ENCODE measurements at regions not wholly inside any gene's neighbourhood (a gene's known extent, or its start where the extent isn't known, plus 50 kb on each side); places are given as distances from the start of the nearest gene placed in this dataset.
"Not testable (repeated sequence)": the region's sequence is repeated elsewhere in the genome, so short reads cannot be mapped to it uniquely, and the experiment has no call there.

DNA sequence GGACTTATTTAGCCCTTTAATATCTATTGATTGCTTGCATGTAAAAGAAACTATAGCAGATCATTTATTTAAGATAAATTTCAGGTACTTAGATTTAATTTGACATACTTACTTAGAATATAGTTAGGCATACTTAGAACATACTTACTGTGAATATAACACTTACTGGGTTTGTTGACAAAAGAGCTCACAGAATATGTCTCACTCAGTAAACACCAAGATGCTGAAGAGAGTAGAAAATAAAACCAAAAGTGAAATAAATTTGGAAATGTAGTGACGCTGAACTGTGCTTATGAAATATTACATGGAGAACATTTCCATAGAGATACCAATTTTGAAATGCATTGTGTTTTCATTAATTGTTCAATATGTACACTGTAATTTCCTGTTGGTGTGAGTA is 615.4 kb upstream of the MAN1A1 start:
- DNase-seq (ENCODE audit: low read depth in 2 of 2): no peak

DNA sequence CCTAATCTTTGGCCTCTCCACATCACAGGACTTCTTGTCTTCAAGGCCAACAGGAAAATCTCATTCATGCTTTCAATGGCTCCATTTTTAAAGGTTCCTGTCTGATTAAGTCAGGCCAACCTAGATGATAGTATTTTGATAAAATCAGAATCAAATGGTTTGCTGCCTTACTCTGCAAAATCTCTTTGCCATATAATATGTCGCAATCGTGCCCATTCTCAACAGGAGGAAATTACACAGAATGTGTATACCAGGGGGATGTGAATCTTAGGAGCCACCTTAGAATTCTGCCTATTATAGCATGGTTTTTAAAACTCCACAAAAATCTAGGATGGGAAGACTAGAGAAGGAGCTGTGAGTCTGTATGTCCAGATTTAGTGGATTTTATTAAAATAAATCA is 612.9 kb upstream of the MAN1A1 start:
- DNase-seq (ENCODE audit: low read depth in 2 of 2): no peak

DNA sequence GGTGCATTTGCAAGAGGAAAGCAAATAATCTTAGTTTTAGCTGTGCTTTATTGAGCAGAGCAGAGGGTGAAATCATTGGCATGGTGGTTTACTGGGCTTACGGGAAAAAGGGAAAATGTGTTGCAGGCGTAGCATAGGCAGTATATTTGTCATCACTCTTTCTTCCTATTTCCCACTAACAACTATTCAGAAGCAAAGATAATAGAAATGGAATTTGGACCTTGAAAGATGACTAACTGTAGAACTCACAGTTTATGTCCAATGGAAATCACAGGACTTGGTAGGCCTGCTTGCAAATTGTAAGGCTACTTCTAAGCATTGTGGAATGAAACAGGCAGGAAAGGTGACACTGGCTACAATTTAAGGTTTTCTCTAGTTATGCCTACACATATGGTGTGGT is 611.9 kb upstream of the MAN1A1 start:
- no peak for DNase-seq (ENCODE audit: low read depth in 2 of 2)

DNA sequence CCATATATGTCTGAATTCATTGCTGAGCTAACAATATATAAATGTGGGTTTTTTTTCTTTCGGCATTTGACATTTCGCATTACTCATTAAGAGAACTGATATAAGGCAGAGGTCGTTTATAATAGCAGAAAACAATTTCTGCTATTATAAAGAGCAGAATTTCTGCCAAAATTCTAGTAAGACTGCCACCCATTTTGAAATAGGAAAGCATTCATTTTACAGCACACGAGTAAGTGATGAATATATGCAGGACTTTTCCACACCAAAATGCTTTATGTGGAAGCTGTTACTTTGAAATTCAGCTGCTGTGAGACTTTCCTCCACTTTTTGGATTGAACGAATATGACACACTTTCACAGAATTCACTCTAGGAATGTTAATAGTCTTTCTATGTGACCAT is 610.9 kb upstream of the MAN1A1 start:
- no peak for DNase-seq (ENCODE audit: low read depth in 2 of 2)

DNA sequence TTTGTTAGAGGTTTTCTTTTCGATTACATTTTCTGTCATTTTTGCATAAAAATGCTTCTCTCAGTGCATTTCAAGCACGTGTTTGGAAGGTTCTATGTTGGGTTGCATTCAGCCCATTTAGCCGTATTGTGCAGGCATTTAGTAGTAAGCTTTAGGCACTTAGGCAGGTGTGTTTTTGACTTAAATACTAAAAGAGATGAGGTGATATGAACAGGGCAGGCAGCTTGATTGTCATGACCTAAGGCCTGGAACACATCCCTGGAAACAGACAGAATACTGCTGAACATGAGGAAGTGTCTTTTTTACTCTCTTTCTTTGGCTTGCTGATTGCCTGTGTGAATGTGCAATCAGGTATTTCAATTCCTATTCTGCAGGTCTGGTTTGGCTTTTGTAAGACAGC is 610.5 kb upstream of the MAN1A1 start:
- DNase-seq (ENCODE audit: low read depth in 2 of 2): no peak

DNA sequence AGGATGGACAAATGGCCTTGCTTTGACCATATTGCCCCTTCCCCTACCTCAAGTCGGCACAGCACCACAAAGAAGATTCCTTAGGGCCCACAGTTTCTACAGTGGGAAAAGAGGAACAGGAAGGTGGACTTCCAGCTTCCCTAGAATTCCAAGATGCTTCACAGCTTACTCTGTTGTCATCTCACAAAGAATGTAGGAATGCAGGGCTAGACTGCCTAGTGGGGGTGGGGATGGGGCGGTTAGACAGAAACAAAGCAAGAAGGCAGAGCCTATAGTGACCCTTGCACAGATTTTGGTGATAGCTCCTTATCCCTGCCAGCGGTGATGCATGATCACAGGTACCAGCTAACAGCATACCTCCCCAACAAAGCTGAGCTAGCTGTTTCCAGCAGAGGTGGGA is 607.6 kb upstream of the MAN1A1 start:
- DNase-seq (ENCODE audit: low read depth in 2 of 2): no peak

DNA sequence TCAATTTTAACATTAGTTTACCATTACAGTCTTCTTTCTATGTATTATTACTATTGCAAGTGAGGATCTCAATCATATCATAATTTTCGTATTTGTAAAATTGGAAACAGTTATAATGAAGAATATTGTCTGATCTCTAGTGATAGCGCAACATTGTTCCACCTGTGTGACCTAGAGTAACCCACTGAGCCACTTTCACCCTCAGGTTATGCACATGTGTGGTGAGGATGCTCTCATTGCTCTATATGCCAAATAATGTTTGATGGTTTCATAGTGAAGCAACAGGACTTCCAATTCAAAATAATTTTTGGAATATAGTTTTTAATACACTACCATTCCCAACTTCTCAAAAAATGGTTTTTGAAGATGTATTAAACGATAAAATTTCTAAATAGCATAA is 603.1 kb upstream of the MAN1A1 start:
- no peak for DNase-seq (ENCODE audit: low read depth in 2 of 2)

DNA sequence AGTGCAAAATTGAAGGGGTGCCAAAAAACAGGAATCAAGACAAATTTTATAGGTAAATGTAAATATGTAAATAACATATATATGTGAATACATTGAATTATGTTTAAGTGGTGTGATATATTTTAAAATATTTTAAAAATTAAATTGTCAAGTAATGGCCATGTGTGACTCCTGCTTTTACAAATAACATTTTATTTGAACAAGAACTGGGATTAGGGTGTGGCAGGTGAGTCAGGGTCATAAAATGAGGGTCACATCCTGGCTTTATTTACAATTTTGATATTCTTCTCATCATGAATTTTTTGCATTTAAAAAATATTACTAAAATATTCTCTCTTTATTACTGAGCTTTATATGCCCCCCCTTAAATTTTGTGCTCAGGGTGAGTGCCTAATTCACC is 601.1 kb upstream of the MAN1A1 start:
- no peak for DNase-seq (ENCODE audit: low read depth in 2 of 2)

DNA sequence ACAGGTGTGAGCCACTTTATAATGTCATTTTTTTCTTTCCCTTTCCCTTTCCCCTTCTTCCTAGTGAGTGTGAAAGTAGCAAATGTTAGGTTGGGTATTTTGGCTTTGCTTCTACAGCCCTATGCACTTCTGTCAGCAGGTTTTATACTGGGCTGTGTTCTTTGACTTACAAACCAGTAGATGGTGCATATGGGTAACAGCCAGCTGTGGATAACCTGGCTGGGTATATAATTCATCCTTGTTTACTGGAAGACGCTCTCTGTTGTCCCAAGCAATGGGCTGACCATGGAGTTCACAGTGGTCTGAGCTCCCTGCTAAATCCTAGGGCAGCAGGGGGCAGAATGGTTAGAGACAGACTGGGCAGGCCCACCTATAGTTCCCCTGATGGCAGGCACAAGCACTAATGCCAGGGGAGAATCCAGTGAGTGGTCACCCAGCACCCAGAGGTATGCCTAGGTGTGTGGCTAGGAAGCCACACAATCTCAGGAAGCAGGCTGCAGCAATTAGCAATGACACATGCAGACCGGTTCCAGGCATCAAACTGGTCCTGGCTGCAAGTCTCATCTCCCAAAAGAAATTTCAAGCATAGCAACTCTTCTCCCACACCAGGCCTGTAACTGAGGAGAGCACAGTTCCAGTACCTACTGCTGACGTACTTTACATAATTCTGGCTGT is 592.7 kb upstream of the MAN1A1 start:
- no peak for DNase-seq (ENCODE audit: low read depth in 2 of 2)

DNA sequence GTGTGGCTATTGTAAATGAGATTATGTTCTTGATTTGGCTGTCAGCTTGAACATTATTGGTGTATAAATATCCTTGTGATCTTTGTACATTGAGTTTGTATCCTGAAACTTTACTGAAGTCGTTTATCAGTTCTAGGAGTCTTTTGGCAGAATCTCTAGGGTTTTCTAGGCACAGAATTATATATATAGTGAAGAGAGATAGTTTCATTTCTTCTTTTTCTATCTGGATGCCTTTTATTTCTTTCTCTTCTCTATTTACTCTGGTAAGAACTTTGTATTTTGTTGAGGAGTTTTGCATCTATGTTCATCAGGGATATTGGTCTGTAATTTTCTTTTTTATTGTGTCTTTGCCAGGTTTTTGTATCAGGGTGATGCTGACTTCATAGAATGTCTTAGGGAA is 589.2 kb upstream of the MAN1A1 start:
- DNase-seq (ENCODE audit: low read depth in 2 of 2): no peak

DNA sequence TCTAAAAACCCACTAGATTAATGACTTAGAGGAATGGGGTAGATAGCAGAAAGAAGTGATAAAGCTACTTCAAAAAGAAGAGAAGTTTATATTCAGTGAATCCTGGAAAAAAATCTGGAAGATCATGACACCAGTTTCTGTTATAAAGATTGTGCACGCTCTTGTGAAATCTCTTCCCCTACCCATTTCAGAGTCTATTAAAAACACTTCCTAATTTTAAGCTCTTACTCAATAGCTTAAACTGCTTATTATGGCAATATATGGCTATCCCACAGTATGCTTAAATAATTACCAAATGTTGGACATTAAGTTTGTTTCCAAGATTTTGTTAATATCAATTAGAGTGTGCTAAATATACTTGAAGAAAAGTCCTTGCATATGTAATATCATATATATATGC is 585.3 kb upstream of the MAN1A1 start:
- DNase-seq (ENCODE audit: low read depth in 2 of 2): no peak

DNA sequence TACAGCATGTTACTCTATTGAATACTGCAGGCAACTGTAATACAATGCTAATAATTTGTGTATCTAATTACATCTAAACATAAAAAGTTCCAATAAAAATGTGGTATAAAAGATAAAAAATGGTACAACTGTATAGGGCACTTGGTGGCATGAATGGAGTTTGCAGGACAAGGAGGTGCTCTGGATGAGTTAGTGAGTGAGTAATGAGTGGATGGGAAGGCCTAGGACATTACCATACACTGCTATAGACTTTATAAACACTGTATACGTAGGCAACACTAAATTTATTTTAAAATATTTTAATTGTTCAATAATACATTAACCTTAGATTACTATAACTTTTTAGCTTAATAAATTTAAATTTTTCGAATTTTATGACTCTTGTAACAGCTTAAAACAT is 579.6 kb upstream of the MAN1A1 start:
- DNase-seq (ENCODE audit: low read depth in 2 of 2): no peak

DNA sequence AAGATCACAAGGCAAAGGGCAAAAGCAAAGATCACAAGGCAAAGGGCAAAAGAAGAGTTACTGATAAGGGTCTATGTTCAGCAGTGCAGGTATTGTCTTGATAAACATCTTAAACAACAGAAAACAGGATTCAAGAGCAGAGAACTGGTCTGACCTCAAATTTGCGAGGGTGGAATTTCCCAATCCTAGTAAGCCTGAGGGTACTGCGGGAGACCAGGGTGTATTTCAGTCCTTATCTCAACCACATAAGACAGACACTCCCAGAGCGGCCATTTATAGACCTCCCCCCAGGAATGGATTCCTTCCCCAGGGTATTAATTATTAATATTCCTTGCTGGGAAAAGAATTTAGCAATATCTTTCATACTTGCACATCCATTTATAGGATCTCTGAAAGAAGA is 575.3 kb upstream of the MAN1A1 start:
- DNase-seq (ENCODE audit: low read depth in 2 of 2): not testable (repeated sequence)

DNA sequence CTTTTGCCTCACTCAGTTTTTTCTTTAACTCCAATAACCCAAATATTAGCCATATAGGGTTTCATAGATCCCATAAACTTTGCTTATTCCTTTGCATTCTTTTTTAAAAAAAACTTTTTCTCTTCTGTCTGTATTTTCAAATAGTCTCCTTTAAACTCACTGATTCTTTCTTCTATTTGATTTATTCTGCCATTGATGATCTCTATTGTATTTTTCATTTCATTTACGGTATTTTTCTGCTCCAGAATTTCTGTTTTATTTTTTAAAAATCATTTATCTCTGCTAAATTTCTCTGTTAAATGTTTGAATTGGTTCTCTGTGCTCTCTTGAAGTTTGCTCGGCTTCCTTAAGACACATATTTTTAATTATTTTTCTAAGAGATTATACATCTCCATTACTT is 573.3 kb upstream of the MAN1A1 start:
- DNase-seq (ENCODE audit: low read depth in 2 of 2): no peak

DNA sequence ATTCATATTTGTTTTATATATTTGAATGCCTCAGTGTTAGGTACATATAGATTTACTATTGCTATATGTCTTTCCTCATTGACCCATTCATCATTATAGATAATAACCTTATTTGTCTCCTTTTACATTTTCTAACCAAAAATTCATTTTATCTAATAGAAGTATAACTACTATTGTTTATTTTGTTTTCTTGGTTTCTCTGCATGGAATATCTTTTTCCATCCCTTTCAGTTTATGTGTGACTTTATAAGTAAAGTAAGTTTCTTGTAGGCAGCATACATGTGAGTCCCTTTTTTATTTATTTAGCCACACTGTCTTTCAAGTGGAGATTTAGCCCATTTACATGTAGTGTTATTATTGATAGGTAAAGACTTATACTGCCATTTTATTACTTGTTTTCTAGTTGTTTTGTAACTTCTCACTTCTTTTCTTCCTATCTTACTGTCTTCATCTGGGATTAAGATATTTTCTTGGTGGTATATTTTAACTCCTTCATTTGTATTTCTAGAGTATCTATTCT is 572.0 kb upstream of the MAN1A1 start:
- no peak for DNase-seq (ENCODE audit: low read depth in 2 of 2)

DNA sequence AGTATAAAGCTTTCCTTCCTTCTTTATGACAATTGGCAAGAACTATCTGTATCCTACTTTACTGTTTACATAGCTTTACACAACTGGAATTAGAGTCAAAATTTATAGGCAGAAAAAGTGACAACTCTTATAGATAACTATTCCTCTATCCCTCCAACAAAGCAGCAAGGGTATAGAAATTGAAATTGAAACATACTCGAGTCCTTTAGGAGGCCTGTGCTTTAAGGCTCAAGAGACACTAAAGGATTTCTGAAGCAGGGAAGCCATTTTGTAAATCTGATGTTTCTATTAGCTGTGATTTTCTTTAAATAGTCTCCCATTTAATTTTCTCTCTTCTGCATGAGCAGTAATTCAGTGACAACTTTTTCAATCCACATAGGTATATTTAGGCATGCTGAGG is 567.6 kb upstream of the MAN1A1 start:
- no peak for DNase-seq (ENCODE audit: low read depth in 2 of 2)

DNA sequence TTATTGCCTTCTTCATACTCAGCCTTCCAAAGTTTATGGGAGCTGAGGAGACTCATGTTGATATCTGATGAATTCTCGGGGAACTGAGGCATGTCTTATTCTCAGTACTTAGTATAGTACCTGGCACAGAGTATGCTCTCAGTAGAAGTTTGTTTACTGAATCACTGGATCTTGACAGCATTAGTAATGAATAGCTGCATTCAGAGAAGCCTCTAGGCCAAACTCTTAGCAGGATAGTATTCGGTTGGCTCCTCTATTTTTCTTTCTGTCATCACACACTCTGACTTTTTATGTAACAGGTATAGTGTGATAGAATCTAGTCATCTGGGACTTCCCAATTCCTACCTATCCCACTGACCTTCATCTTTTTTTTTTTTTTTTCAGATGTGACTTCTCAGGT is 566.4 kb upstream of the MAN1A1 start:
- no peak for DNase-seq (ENCODE audit: low read depth in 2 of 2)

DNA sequence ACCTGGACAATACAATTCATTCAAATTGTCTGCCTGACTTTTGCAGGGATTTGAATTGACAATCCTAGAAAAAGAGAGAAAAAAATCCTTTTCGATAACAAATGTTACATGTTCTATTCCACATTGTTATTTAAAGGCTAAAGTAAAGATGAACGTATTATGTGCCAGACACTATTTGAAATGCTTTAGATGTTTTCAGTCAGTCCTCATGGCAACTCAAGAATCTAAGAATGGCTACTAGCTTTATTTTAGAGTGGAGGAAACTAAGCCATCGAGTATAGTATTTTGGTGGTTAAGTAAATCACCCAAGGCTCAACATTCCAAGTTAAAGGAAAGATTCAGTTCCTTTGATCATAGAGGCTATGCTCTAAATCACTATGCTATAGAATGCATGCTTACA is 558.6 kb upstream of the MAN1A1 start:
- DNase-seq (ENCODE audit: low read depth in 2 of 2): no peak

DNA sequence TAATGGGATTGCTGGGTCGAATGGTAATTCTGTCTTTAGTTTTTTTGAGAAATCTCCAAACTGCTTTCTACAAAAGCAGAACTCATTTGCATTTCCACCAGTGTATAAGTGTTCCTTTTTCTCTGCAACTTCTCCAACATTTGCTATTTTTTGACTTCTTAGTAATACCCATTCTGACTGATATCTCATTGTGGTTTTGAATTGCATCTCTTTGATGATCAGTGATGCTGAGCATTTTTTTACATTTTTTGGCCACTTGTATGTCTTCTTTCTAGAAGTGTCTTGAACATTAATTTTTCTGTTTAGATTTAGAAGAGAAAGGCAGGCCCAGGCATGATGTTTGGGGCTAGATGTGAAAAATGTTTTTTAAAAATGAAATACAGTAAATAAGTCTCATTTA is 553.1 kb upstream of the MAN1A1 start:
- DNase-seq (ENCODE audit: low read depth in 2 of 2): no peak

DNA sequence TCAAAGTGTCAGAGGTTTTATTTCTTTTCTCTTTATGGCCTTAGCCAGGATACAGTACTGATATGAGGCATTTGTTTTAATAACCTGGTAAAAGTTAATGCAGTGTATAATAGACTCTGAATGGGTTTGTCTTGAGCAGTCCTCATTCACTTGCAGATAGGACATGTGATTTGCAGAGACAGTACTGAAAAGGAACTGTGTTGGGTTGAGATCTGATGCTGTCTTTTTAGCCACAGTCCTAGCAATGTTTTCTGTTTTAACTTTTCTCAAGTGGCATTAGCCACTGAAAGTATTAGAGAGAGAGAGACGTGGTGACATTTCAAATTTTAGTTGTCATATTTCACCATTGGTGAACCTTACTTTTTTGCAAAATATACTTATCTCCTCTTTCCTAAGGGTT is 547.2 kb upstream of the MAN1A1 start:
- DNase-seq (ENCODE audit: low read depth in 2 of 2): no peak

DNA sequence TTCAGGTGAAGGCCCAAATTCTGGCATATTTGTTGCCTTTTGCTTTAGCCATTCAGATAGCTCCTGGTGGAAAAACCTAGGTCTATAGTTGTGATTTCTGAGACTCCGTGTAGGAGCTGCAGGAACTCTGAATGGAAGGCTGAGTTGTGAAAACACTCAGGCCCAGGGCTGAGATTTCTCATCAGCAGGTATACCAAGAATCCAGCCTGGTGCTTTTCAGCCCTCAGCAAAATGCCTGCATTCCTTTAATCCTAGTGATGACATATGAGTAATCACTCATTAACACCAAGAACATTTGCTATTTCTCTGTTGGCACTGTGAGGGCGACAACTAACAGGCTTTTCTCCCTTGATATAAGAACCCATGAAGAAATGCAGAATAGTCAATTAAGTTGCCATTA is 546.1 kb upstream of the MAN1A1 start:
- DNase-seq (ENCODE audit: low read depth in 2 of 2): no peak

DNA sequence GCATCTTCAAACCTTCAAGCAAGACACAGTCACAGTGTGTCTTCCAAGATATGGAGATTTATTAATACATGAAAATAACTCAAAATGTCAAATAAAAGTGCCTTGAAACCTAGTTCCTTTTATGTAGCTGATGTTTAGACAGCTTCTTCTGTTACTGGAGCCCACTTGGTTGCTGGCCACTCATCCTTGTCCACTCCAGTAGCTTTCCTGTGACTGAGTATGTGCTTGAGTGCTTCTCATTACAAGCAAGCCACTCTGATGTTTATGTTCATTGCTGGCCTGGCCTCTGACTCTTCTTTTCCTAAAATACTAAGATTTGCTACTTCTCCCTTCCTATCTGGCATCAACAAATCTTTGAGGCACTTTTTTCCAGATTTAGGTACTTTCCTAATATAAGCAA is 545.2 kb upstream of the MAN1A1 start:
- no peak for DNase-seq (ENCODE audit: low read depth in 2 of 2)

DNA sequence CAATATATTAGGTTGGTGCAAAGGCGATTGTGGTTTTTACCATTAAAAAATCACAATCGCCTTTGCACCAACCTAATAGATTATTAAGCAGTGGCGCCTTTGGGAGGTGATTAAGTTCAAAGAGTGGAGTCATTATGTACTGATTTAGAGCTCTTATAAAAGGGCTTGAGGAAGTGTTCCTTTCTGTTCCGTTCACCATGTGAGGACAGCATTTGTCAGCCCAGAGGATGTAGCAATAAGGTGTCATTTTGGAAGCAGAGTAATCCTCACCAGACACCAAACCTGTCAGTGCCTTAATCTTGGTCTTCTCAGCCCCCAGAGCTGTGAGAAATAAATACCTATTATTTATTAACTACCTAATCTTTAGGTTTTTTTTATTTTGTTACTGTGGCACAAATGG is 542.1 kb upstream of the MAN1A1 start:
- DNase-seq (ENCODE audit: low read depth in 2 of 2): no peak

DNA sequence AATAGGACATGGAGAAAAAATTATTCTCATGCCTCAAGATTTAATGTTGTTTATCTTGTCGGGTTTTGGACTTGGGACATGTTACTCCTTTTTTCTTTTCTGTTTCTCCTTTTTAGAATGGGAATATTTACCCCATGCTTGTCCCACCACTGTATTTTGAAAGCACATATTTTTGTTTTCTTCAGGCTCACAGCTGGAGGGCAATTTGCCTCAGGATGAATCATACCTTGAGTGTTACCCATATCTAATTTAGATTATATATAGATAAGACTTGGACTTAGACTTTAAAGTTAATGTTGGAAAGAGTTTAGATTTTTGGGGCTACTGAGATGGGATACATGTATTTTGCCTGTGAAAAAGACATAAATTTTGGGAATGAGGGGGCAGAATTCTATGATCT is 541.6 kb upstream of the MAN1A1 start:
- no peak for DNase-seq (ENCODE audit: low read depth in 2 of 2)

Data from stimulated activated CD8-positive, alpha-beta memory T cell treated with anti-CD3 and anti-CD28 coated beads, Interleukin-15, amount 100 ng/mL, for 48 hours (primary cell).